DND-41 (cell line): ENCODE measurements at regions not wholly inside any gene's neighbourhood (a gene's known extent, or its start where the extent isn't known, plus 50 kb on each side); places are given as distances from the start of the nearest gene placed in this dataset.
A peak's percentile ranks its signal among the peaks of the same experiment; 100 is the strongest.

Experiments
- CTCF ChIP-seq: IDR thresholded peaks from 2 replicates; pipeline ENCODE4 v1.5.1; 2012; ENCODE audit warnings: borderline replicate concordance, low read length, moderate library complexity, mild to moderate bottlenecking; ENCODE audit not compliant: poor library complexity, severe bottlenecking; ENCODE audit errors: extremely low read depth
- EZH2 ChIP-seq: IDR thresholded peaks from 3 replicates; pipeline ENCODE4 v1.6.1; 2012; ENCODE audit warnings: borderline replicate concordance, low read depth, mild to moderate bottlenecking, moderate library complexity, low read length, inconsistent platforms; ENCODE audit not compliant: severe bottlenecking

- TF ChIP-seq CTCF (peak; percentile 89), EZH2 (no peak)
Observed at GRCh38 chr12:4107436-4107878, 166.1 kb upstream of the CCND2 start.
